ENCODE measurements at regions not wholly inside any gene's neighbourhood (a gene's known extent, or its start where the extent isn't known, plus 50 kb on each side); places are given as distances from the start of the nearest gene placed in this dataset.

GRCh38 chr21:35543746-35544145, 494.6 kb upstream of the RUNX1 start:
- no peak overlapping the region for H3K4me3 ChIP-seq (ENCODE audit: low read depth, low read length)
- DNase-seq (ENCODE audit: low read depth): no peak

GRCh38 chr21:35540950-35541638, 492.0 kb upstream of the RUNX1 start:
- no peak for DNase-seq (ENCODE audit: low read depth)
- no peak for TF ChIP-seq MYC (IDR thresholded peaks at IDR 0.05; ENCODE audit: low read depth, low read length)
- H3K4me3 ChIP-seq (ENCODE audit: low read depth, low read length): no peak overlapping the region

More at GRCh38 chr21:35543746-35544145, 494.6 kb upstream of the RUNX1 start:
- TF ChIP-seq MYC (IDR thresholded peaks at IDR 0.05; ENCODE audit: low read depth, low read length) (no peak), MAX (IDR thresholded peaks at IDR 0.05; ENCODE audit: low read depth, low read length) (no peak), POLR2A (IDR thresholded peaks at IDR 0.05; ENCODE audit: extremely low read depth, insufficient read length) (no peak), CTCF (IDR thresholded peaks at IDR 0.05; ENCODE audit: low read depth, low read length) (no peak)

GRCh38 chr21:35538386-35538785, 489.3 kb upstream of the RUNX1 start:
- H3K4me3 ChIP-seq (ENCODE audit: low read depth, low read length): no peak overlapping the region
- TF ChIP-seq POLR2A (IDR thresholded peaks at IDR 0.05; ENCODE audit: extremely low read depth, insufficient read length) (no peak), CTCF (IDR thresholded peaks at IDR 0.05; ENCODE audit: low read depth, low read length) (no peak), MAX (IDR thresholded peaks at IDR 0.05; ENCODE audit: low read depth, low read length) (no peak), MYC (IDR thresholded peaks at IDR 0.05; ENCODE audit: low read depth, low read length) (no peak)
- no peak for DNase-seq (ENCODE audit: low read depth)

- DNase-seq (ENCODE audit: low read depth): no peak
- no peak overlapping the region for H3K4me3 ChIP-seq (ENCODE audit: low read depth, low read length)
- TF ChIP-seq POLR2A (IDR thresholded peaks at IDR 0.05; ENCODE audit: extremely low read depth, insufficient read length) (no peak), CTCF (IDR thresholded peaks at IDR 0.05; ENCODE audit: low read depth, low read length) (no peak), MAX (IDR thresholded peaks at IDR 0.05; ENCODE audit: low read depth, low read length) (no peak), MYC (IDR thresholded peaks at IDR 0.05; ENCODE audit: low read depth, low read length) (no peak)
Measured at GRCh38 chr21:35537604-35538003, 488.5 kb upstream of the RUNX1 start.

- no peak for DNase-seq (ENCODE audit: low read depth)
- TF ChIP-seq MYC (IDR thresholded peaks at IDR 0.05; ENCODE audit: low read depth, low read length): no peak
- TF ChIP-seq POLR2A (IDR thresholded peaks at IDR 0.05; ENCODE audit: extremely low read depth, insufficient read length): no peak
- TF ChIP-seq CTCF (IDR thresholded peaks at IDR 0.05; ENCODE audit: low read depth, low read length): no peak
- TF ChIP-seq MAX (IDR thresholded peaks at IDR 0.05; ENCODE audit: low read depth, low read length): no peak
- no peak overlapping the region for H3K4me3 ChIP-seq (ENCODE audit: low read depth, low read length)
Measured at GRCh38 chr21:35533893-35534292, 484.8 kb upstream of the RUNX1 start.

- no peak overlapping the region for H3K4me3 ChIP-seq (ENCODE audit: low read depth, low read length)
- DNase-seq (ENCODE audit: low read depth): peak; percentile 45
- no peak for TF ChIP-seq MYC (IDR thresholded peaks at IDR 0.05; ENCODE audit: low read depth, low read length)
Measured at GRCh38 chr21:35530766-35531165, 481.7 kb upstream of the RUNX1 start.
